SK-N-MC (cell line): ENCODE measurements at regions not wholly inside any gene's neighbourhood (a gene's known extent, or its start where the extent isn't known, plus 50 kb on each side); places are given as distances from the start of the nearest gene placed in this dataset.

Source experiments
- DNase-seq: peaks from one replicate; pipeline ENCODE4 v3.0.0-alpha.2; 2011; ENCODE audit warnings: low read depth, low spot score
- H3K27ac ChIP-seq: fragments of 200-600 bp; sonication (generic); 2 replicates; pipeline ENCODE4 v1.5.1; 2016; ENCODE audit warnings: mixed run types
- H3K36me3 ChIP-seq: fragments of 200-600 bp; sonication (generic); 2 replicates; pipeline ENCODE4 v1.6.1; 2017; ENCODE audit warnings: antibody characterized with exemption, low read length, mixed read lengths; ENCODE audit not compliant: insufficient read depth
- H3K4me3 ChIP-seq: fragments of 200-600 bp; sonication (generic); 2 replicates; pipeline ENCODE4 v1.5.1; 2016
- H3K9ac ChIP-seq: fragments of 200-600 bp; sonication (generic); 2 replicates; pipeline ENCODE4 v1.8.0; 2017; ENCODE audit warnings: mixed run types, mixed read lengths; ENCODE audit not compliant: insufficient read length
- H3K9me3 ChIP-seq: fragments of 200-600 bp; sonication (generic); 2 replicates; pipeline ENCODE4 v1.6.1; 2017; ENCODE audit warnings: low read depth, mild to moderate bottlenecking, antibody characterized with exemption, low read length, moderate library complexity, mixed read lengths
- EZH2 ChIP-seq: fragments of 200-600 bp; sonication (generic); IDR thresholded peaks from one replicate; pipeline ENCODE4 v1.6.1; 2017; ENCODE audit warnings: antibody characterized with exemption
- FOXP2 ChIP-seq: optimal IDR thresholded peaks from 2 replicates; pipeline ENCODE3; 2011; ENCODE audit warnings: mild to moderate bottlenecking, moderate library complexity; ENCODE audit not compliant: insufficient read depth; ENCODE audit errors: extremely low read length, control extremely low read depth
- POLR2AphosphoS5 ChIP-seq: IDR thresholded peaks from 2 replicates; pipeline ENCODE4 v1.6.1; 2012; ENCODE audit warnings: mild to moderate bottlenecking, low read depth, low read length, borderline replicate concordance

DNA sequence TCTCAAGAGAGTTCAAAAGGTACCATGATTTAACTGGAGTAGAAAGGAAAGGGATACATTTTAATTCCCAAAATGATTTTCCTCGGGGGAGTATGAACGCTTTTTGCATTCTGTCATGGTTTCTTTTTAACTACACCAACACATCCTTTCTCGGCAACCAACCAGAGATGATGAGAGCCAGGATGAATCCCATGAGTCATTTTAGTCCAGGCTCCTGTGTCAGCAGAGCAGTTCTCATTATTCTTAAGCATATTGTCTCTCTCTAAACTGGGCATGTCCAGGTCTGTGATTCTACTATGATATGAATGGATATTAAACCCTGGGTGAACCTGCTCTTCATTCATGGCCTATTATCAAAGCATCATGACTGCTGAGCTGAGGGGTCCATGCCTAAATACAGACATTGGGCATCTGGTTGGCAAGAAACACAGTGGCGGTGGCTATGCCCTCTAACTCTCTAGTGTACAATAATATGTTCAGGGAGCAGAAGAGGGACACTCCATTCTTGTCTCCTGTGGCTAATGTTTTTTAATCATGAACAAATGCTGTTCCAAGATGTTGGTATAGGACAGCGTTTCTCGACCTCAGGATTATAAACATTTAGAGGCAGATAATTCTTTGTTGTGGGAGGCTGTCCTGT, 124.3 kb upstream of the ESRRG start:
- TF ChIP-seq POLR2AphosphoS5 (no peak), EZH2 (no peak), FOXP2 (no peak)
- no peaks in the 10 kb centered on the region for H3K9me3 ChIP-seq
- no peak overlapping the region for H3K4me3 ChIP-seq
- H3K9ac ChIP-seq = no peak overlapping the region
- no peaks in the 10 kb centered on the region for H3K36me3 ChIP-seq
- DNase-seq = no peak
- no peak overlapping the region for H3K27ac ChIP-seq

DNA sequence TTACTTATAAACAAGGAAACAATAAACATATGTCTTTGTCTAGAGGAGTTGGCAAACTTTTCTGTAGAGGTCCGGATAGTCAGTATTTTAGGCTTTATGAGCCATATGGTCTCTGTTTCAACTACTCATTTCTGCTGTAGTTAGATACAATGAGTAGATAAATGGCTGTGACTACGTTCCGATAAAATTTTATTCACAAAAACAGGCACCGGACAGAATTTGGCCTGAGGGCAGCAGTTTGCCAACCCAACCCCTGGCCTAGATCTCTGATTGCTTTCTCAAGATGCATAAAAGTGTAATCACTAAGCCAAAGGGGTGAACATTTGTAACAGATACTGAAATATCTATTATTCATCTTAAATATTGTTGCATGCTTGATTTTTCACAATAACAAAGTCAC, 123.1 kb upstream of the ESRRG start:
- H3K9ac ChIP-seq = no peak overlapping the region
- no peaks in the 10 kb centered on the region for H3K36me3 ChIP-seq
- DNase-seq = no peak
- TF ChIP-seq FOXP2 (no peak), EZH2 (no peak), POLR2AphosphoS5 (no peak)
- H3K9me3 ChIP-seq = no peaks in the 10 kb centered on the region
- H3K4me3 ChIP-seq = no peak overlapping the region
- no peak overlapping the region for H3K27ac ChIP-seq

DNA sequence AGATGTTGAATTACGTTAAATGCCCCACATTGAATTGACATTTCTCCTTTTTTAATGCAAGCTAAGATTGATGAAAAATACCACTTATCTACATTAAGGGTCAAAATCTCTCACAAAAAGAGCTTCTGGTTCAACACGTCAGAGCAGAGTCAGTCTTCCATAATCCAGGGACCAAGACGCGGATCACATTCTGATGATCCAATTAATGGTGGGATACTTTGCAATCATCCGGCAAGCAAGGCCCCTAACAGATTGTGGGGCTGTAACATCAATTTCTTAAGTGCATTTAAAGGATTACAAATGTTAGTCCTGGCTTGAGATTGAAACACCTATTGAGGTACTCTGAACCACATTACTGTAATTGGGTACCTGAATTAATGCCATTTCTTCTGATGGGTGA, 120.2 kb upstream of the ESRRG start:
- no peaks in the 10 kb centered on the region for H3K36me3 ChIP-seq
- no peak overlapping the region for H3K4me3 ChIP-seq
- H3K9ac ChIP-seq = no peak overlapping the region
- H3K27ac ChIP-seq = no peak overlapping the region
- no peak for TF ChIP-seq EZH2
- H3K9me3 ChIP-seq = no peaks in the 10 kb centered on the region
- no peak for DNase-seq

DNA sequence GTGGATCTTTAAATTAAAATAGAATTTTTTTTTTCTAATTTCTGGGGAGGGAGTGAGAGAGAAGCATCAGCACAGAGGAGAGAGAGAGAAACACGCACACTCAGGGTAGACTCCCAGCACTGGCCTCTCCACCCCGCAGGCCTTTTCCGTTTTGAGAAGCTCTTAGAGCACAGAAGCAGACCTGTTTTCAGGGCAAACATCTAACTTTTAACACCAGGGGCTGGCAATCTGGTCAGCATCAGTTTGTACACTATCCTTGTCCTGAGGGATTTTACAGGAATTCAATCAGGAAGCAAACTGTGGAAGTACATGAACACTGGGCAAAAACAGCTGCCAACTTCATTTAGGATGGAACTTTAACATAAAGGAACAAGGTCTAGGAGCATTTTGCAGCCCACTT, 117.9 kb upstream of the ESRRG start:
- TF ChIP-seq EZH2 = no peak
- no peak for DNase-seq
- Histone ChIP-seq H3K9ac (no peak overlapping the region), H3K36me3 (no peaks in the 10 kb centered on the region), H3K4me3 (no peak overlapping the region), H3K27ac (no peak overlapping the region), H3K9me3 (no peaks in the 10 kb centered on the region)

DNA sequence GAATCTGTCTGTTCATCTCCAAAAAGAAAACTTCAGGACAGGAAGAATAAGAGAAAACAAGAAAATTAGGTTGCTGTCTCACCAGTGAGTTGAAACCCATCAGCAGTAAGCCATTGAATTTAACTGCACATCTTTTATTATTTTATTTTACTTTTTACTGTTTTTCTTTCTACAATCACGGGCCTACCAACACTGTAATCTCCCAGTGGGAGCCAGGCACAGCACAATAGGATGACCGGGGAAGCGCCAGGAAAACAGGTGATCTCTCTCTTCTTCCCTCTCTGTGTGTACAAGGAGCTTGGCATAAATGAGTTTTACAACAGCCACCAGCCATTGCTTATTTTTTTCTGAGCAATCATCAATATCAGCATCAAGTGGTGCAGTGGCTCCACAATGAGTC, 113.1 kb upstream of the ESRRG start:
- H3K9ac ChIP-seq = no peak overlapping the region
- H3K36me3 ChIP-seq = no peaks in the 10 kb centered on the region
- no peaks in the 10 kb centered on the region for H3K9me3 ChIP-seq
- no peak overlapping the region for H3K27ac ChIP-seq
- DNase-seq = no peak
- no peak for TF ChIP-seq FOXP2
- no peak for TF ChIP-seq POLR2AphosphoS5
- no peak for TF ChIP-seq EZH2
- H3K4me3 ChIP-seq = no peak overlapping the region

DNA sequence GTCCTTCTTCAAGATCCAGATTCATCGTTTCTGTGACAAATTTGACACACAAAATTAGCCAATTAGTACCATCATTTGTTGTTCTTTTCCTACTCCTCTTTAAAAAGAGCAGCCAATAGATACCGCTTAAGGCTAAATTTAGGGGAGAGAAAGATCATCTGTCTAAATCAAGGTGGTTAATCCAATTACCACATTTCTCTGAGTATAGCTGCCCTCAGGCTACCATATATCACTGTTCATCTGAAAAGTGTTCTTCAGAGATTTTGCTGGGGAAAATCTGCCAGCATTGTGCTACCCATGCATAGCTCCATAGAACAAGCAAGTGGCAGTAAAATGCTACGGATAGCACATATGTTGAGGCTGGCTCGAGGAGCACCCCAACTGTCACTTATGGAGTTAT, 110.3 kb upstream of the ESRRG start:
- Histone ChIP-seq H3K4me3 (no peak overlapping the region), H3K36me3 (no peaks in the 10 kb centered on the region), H3K9ac (no peak overlapping the region), H3K27ac (no peak overlapping the region), H3K9me3 (no peaks in the 10 kb centered on the region)
- TF ChIP-seq POLR2AphosphoS5 (no peak), FOXP2 (no peak), EZH2 (no peak)
- DNase-seq = no peak

DNA sequence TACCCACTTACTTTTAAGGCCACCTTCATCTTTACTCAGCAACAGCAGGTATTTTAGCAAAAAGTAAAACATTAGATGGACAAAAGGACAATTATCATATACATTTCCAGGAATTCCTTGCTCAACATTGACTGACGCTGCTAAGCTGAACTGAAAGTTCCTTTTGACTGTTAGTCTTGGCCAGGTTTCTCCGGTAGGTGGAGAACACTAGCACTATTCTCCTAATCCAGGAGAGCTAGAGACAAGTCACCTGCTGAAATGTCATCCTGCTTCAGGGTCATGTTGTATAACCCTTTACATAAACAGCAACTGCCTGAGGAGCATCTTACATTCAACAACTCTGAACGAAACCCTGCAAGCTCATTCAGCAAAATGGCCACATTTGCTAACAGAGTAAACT, 109.0 kb upstream of the ESRRG start:
- no peak overlapping the region for H3K4me3 ChIP-seq
- no peaks in the 10 kb centered on the region for H3K9me3 ChIP-seq
- H3K27ac ChIP-seq = no peak overlapping the region
- no peaks in the 10 kb centered on the region for H3K36me3 ChIP-seq
- DNase-seq = no peak
- TF ChIP-seq EZH2 (no peak), POLR2AphosphoS5 (no peak), FOXP2 (no peak)
- H3K9ac ChIP-seq = no peak overlapping the region

DNA sequence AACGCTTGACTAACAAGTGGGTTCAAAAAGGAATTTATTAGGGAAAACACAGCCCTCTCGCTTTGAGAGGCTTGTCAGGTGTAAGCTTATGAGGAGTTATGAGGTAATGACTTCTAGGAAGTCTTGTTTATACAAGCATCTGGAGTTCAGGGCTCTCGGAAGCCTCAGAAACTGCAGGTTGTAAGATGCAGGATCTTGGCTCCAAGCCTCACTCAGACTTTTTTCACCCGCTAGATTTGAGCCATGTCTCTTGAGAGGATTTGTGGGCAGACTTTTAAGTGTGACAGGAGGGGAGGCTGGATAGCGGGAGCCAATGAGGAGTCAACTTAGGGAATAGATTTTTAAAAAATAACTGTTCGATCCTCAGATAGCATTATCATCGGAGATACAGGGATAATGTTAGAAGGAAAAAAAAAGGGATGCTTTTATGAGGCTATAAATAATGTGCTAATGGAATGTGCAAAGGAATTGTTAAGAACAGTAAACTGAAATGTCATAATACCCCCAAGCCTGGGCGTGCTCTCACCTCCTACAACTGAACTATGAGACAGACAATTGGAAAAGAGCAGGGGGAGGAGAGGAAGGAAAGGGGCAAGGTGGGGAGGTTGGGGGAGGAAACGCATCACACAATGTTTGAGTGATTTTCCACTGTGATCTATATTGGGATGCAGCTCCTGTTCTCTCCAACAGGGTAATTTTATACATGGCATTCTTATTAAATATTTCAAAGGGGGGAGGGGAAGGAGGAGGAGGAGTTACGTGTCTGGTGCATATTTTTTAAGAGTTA, 107.4 kb upstream of the ESRRG start:
- Histone ChIP-seq H3K9ac (no peak overlapping the region), H3K36me3 (no peaks in the 10 kb centered on the region), H3K27ac (no peak overlapping the region), H3K4me3 (no peak overlapping the region), H3K9me3 (no peaks in the 10 kb centered on the region)
- DNase-seq = no peak
- TF ChIP-seq POLR2AphosphoS5 = no peak
- TF ChIP-seq EZH2 = no peak
- TF ChIP-seq FOXP2 = no peak

DNA sequence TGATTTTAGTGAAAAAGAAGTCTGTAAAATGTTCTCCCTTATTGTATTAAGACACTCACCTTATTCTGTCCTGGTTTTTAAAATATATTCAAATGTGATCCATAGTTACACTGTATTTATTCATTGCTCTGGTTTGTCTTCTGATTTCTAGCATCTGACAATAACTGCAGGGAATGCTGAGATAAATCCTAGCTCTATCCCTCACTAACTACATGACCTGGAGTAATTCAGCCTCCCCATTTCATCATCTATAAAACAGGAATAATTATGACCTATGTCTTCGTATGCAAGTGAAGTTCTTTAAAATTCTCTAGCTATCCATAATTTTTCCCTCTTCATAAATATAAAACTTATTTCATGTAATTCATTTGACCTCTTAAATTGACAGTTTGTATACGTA, 104.0 kb upstream of the ESRRG start:
- Histone ChIP-seq H3K36me3 (no peaks in the 10 kb centered on the region), H3K4me3 (no peak overlapping the region), H3K9me3 (no peaks in the 10 kb centered on the region), H3K9ac (no peak overlapping the region), H3K27ac (no peak overlapping the region)
- DNase-seq = no peak
- TF ChIP-seq FOXP2 (no peak), POLR2AphosphoS5 (no peak), EZH2 (no peak)
